ENCODE measurements at regions not wholly inside any gene's neighbourhood (a gene's known extent, or its start where the extent isn't known, plus 50 kb on each side); places are given as distances from the start of the nearest gene placed in this dataset.

DNA sequence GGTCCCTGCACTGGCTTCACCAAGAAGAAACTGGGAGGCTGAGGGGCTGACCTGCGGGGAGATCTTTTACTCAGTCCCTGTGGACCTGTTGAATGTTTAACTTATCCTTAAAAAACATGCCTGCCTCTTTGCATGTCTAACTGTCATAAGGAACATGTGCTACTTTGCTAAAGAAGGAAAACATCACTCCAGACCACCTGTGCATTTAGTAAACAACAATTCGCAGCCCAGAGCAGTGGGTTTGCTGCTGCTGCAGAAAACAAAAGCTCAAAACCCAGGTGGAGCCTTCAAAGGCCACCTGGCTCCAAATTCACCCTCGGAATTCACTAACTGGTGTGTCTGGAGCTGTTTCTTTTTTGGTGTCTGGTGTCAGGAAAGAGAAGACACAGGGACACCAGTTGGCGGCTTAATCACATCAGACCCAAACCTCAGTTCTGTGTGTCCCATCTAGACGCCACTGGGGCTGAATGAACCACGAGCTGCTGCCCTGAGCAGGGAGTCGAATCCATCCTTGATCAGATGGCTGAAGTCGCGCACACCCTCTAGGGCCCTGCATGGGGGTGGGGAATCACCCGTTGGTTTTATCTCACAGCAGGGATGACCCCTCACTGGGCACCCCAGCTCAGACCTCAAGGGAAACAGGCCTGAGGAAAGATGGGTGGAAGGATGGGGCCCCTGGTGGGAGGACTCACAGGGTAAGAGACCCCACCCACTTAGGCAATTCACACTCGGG, 344.3 kb downstream of the PREX1 start:
- no peak for DNase-seq (ENCODE audit: low spot score)
- no peaks in the 10 kb centered on the region for H3K9me3 ChIP-seq (ENCODE audit: low read depth)
- Mint-ChIP-seq H3K36me3 (no peaks in the 10 kb centered on the region), H3K4me1 (peaks cover 33% of the 10 kb centered on the region), H3K27me3 (ENCODE audit: insufficient read depth, low read depth) (peaks cover 23% of the 10 kb centered on the region), H3K27ac (no peak overlapping the region), H3K9me3 (peaks cover 7% of the 10 kb centered on the region), H3K4me3 (no peak overlapping the region)
- H3K27ac ChIP-seq = no peak overlapping the region
- no peaks in the 10 kb centered on the region for H3K36me3 ChIP-seq
- H3K4me1 ChIP-seq = peaks cover 9% of the 10 kb centered on the region
- no peaks in the 10 kb centered on the region for H3K79me2 ChIP-seq (ENCODE audit: low read depth)
- TF ChIP-seq EZH2 (IDR thresholded peaks at IDR 0.05) = no peak
- no peak for TF ChIP-seq EZH2phosphoT487 (IDR thresholded peaks at IDR 0.05)
- TF ChIP-seq, protein P1, sequence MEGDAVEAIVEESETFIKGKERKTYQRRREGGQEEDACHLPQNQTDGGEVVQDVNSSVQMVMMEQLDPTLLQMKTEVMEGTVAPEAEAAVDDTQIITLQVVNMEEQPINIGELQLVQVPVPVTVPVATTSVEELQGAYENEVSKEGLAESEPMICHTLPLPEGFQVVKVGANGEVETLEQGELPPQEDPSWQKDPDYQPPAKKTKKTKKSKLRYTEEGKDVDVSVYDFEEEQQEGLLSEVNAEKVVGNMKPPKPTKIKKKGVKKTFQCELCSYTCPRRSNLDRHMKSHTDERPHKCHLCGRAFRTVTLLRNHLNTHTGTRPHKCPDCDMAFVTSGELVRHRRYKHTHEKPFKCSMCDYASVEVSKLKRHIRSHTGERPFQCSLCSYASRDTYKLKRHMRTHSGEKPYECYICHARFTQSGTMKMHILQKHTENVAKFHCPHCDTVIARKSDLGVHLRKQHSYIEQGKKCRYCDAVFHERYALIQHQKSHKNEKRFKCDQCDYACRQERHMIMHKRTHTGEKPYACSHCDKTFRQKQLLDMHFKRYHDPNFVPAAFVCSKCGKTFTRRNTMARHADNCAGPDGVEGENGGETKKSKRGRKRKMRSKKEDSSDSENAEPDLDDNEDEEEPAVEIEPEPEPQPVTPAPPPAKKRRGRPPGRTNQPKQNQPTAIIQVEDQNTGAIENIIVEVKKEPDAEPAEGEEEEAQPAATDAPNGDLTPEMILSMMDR (IDR thresholded peaks at IDR 0.05) = no peak
- no peak overlapping the region for H3K4me2 ChIP-seq
- H3K27me3 ChIP-seq = no peaks in the 10 kb centered on the region
- H2AFZ ChIP-seq (replicated peaks) = no peak overlapping the region
- H3F3A ChIP-seq (ENCODE audit: low read depth) = no peaks in the 10 kb centered on the region
- H4K20me1 ChIP-seq (ENCODE audit: low read depth) = no peaks in the 10 kb centered on the region
- H3K4me3 ChIP-seq = no peak overlapping the region
- H3K9ac ChIP-seq = no peak overlapping the region

GRCh38 chr20:48482790-48483189, 345.0 kb downstream of the PREX1 start:
- H3K9me3 Mint-ChIP-seq = peaks cover 7% of the 10 kb centered on the region
- peaks cover 27% of the 10 kb centered on the region for H3K4me1 Mint-ChIP-seq
- H3K27ac ChIP-seq = no peak overlapping the region
- no peaks in the 10 kb centered on the region for H4K20me1 ChIP-seq (ENCODE audit: low read depth)
- peaks cover 23% of the 10 kb centered on the region for H3K27me3 Mint-ChIP-seq (ENCODE audit: insufficient read depth, low read depth)
- H3K36me3 Mint-ChIP-seq = no peaks in the 10 kb centered on the region
- H3K4me2 ChIP-seq = no peak overlapping the region
- no peak for DNase-seq (ENCODE audit: low spot score)
- no peak overlapping the region for H2AFZ ChIP-seq (replicated peaks)
- no peaks in the 10 kb centered on the region for H3K36me3 ChIP-seq
- H3K27me3 ChIP-seq = no peaks in the 10 kb centered on the region
- H3K4me3 Mint-ChIP-seq = no peak overlapping the region
- H3K4me3 ChIP-seq = no peak overlapping the region
- H3K27ac Mint-ChIP-seq = no peak overlapping the region
- TF ChIP-seq EZH2phosphoT487 (IDR thresholded peaks at IDR 0.05) (no peak), EZH2 (IDR thresholded peaks at IDR 0.05) (no peak)
- TF ChIP-seq, protein P1 (IDR thresholded peaks at IDR 0.05) = no peak
- no peaks in the 10 kb centered on the region for H3F3A ChIP-seq (ENCODE audit: low read depth)
- H3K9ac ChIP-seq = no peak overlapping the region
- H3K79me2 ChIP-seq (ENCODE audit: low read depth) = no peaks in the 10 kb centered on the region
- peaks cover 9% of the 10 kb centered on the region for H3K4me1 ChIP-seq
- H3K9me3 ChIP-seq (ENCODE audit: low read depth) = no peaks in the 10 kb centered on the region

DNA sequence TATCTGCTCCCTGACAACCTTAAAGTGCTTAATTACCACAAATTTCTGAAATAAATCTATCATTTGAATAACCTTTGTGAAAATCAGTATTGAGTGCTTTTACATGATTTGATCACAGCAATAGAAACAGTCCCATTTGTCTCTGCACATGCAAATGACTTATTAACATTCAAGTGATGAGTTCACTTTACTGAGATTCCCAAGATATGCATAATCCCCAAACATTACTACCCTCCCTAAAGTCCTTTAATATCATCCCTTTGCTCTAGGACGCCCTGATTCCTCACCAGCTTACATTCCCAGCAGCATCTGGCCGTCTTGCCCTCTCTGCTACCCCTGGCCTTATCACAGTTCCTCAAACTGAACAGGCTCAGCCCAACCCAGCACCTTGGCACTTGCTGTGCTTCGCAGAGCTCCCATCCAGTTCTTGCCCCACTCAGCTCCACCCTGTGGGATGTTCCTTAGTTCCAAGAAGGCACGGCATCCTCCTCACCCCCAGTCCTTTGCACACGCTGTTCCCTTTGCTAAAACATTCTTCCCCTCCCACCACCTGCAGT, 347.5 kb downstream of the PREX1 start:
- H3K27ac Mint-ChIP-seq = no peak overlapping the region
- no peak overlapping the region for H3K9ac ChIP-seq
- DNase-seq (ENCODE audit: low spot score) = no peak
- no peaks in the 10 kb centered on the region for H3K27me3 ChIP-seq
- H4K20me1 ChIP-seq (ENCODE audit: low read depth) = no peaks in the 10 kb centered on the region
- no peaks in the 10 kb centered on the region for H3K9me3 ChIP-seq (ENCODE audit: low read depth)
- TF ChIP-seq, protein P1 (IDR thresholded peaks at IDR 0.05) = no peak
- TF ChIP-seq EZH2phosphoT487 (IDR thresholded peaks at IDR 0.05) (no peak), EZH2 (IDR thresholded peaks at IDR 0.05) (no peak)
- H3K4me3 ChIP-seq = no peak overlapping the region
- H3K36me3 Mint-ChIP-seq = no peaks in the 10 kb centered on the region
- H3K27me3 Mint-ChIP-seq (ENCODE audit: insufficient read depth, low read depth) = peaks cover 31% of the 10 kb centered on the region
- H3K4me1 Mint-ChIP-seq = peaks cover 15% of the 10 kb centered on the region
- H3K4me1 ChIP-seq = no peaks in the 10 kb centered on the region
- H3K27ac ChIP-seq = no peak overlapping the region
- H3K36me3 ChIP-seq = no peaks in the 10 kb centered on the region
- H3K9me3 Mint-ChIP-seq = peaks cover 13% of the 10 kb centered on the region
- H3K4me2 ChIP-seq = no peak overlapping the region
- H2AFZ ChIP-seq (replicated peaks) = no peak overlapping the region
- no peaks in the 10 kb centered on the region for H3F3A ChIP-seq (ENCODE audit: low read depth)
- no peak overlapping the region for H3K4me3 Mint-ChIP-seq
- no peaks in the 10 kb centered on the region for H3K79me2 ChIP-seq (ENCODE audit: low read depth)
